Natural killer cell (primary cell): ENCODE measurements at regions not wholly inside any gene's neighbourhood (a gene's known extent, or its start where the extent isn't known, plus 50 kb on each side); places are given as distances from the start of the nearest gene placed in this dataset.

Experiments
- ATAC-seq, 3 donors: fragments of 150-1000 bp in 2 of 3; fragments of 200-7000 bp in 1 of 3; cut with Tn5 transposase; 1 replicate in 1 of 3; 2 replicates in 2 of 3; pipeline ENCODE4 v1.10.0; 2021; ENCODE audit warnings: mild to moderate bottlenecking in 2 of 3, moderate library complexity in 2 of 3
- DNase-seq, 2 donors: peaks; one replicate each; pipeline versions ENCODE4 v3.0.0 to v3.0.0-alpha.2; 2013 to 2021; ENCODE audit warnings: mixed read lengths in 1 of 2
- H3K27ac ChIP-seq: one replicate; pipeline ENCODE4 v1.5.1; 2013; ENCODE audit warnings: mild to moderate bottlenecking, low read length
- H3K27me3 ChIP-seq: one replicate; pipeline ENCODE4 v1.6.1; 2013; ENCODE audit warnings: low read length; ENCODE audit not compliant: control insufficient read depth, insufficient read depth
- H3K36me3 ChIP-seq: one replicate; pipeline ENCODE4 v1.6.1; 2013; ENCODE audit warnings: low read length; ENCODE audit not compliant: control insufficient read depth, insufficient read depth
- H3K4me1 ChIP-seq: one replicate; pipeline ENCODE4 v1.6.1; 2013; ENCODE audit warnings: low read length; ENCODE audit not compliant: control insufficient read depth, insufficient read depth
- H3K4me3 ChIP-seq: one replicate; pipeline ENCODE4 v1.5.1; 2013; ENCODE audit warnings: low read length
- H3K9me3 ChIP-seq: one replicate; pipeline ENCODE4 v1.6.1; 2013; ENCODE audit warnings: low read length; ENCODE audit not compliant: control insufficient read depth, insufficient read depth
- H3K27ac Mint-ChIP-seq, 2 donors: one replicate each; pipeline ENCODE4 v1.8.0; 2022; ENCODE audit warnings: mild to moderate bottlenecking in 2 of 2, mixed read lengths in 2 of 2, moderate library complexity in 1 of 2
- H3K27me3 Mint-ChIP-seq, 2 donors: one replicate each; pipeline ENCODE4 v1.8.0; 2022; ENCODE audit warnings: low read depth in 2 of 2, mixed read lengths in 2 of 2
- H3K36me3 Mint-ChIP-seq: one replicate; pipeline ENCODE4 v1.8.0; 2022; ENCODE audit warnings: mixed read lengths
- H3K4me1 Mint-ChIP-seq, 2 donors: one replicate each; pipeline ENCODE4 v1.8.0; 2022; ENCODE audit warnings: mixed read lengths in 2 of 2
- H3K4me3 Mint-ChIP-seq: one replicate; pipeline ENCODE4 v1.8.0; 2022; ENCODE audit warnings: mild to moderate bottlenecking, moderate library complexity, mixed read lengths
- H3K9me3 Mint-ChIP-seq, 2 donors: one replicate each; pipeline ENCODE4 v1.8.0; 2022; ENCODE audit warnings: mixed read lengths in 2 of 2
- WGBS: methylation state at CpG from one replicate; pipeline ENCODE4 v1.1.7; 2013; ENCODE audit warnings: missing lambda C conversion rate; ENCODE audit not compliant: insufficient coverage; 5-methylcytosine and 5-hydroxymethylcytosine counted together
- intact Hi-C: fragments of 100-400 bp; cut with micrococcal nuclease; formaldehyde crosslinking; loops from one replicate; pipeline ENCODE4 v1.14.2; 2022
- TF ChIP-seq, protein P1 (sequence below): fragments of 200-600 bp; IDR thresholded peaks from one replicate; pipeline ENCODE4 v1.8.0; 2022; ENCODE audit warnings: antibody characterized with exemption

DNA sequence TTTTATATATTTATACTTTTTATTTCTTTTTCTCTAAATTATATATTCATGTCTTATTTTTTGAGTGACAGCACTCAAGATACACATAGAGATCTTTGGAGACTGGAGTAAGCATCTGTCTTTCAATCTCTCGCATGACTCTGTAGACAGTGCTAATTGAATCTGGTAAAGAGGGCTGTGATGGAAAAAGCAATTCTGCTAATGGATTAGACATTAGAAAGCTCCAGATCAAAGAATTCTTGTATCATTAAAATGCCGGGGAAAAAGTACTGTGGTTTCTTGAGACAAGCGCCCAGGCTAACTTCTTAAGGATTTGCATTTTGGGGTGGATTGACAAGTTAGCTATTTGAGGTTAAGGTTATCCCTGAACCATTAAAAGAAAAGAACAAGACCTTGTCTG is 383.1 kb upstream of the TNP1 start:
- no peak overlapping the region for H3K4me3 ChIP-seq
- intact Hi-C loops, result no loop called here
- Mint-ChIP-seq H3K4me3 (no peak overlapping the region), H3K36me3 (no peaks in the 10 kb centered on the region), H3K27me3 (peaks cover 3 to 19% of the 10 kb centered on the region in 2 donors), H3K9me3 (no peaks in the 10 kb centered on the region), H3K4me1 (no peaks in the 10 kb centered on the region), H3K27ac (no peak overlapping the region)
- TF ChIP-seq, protein P1, sequence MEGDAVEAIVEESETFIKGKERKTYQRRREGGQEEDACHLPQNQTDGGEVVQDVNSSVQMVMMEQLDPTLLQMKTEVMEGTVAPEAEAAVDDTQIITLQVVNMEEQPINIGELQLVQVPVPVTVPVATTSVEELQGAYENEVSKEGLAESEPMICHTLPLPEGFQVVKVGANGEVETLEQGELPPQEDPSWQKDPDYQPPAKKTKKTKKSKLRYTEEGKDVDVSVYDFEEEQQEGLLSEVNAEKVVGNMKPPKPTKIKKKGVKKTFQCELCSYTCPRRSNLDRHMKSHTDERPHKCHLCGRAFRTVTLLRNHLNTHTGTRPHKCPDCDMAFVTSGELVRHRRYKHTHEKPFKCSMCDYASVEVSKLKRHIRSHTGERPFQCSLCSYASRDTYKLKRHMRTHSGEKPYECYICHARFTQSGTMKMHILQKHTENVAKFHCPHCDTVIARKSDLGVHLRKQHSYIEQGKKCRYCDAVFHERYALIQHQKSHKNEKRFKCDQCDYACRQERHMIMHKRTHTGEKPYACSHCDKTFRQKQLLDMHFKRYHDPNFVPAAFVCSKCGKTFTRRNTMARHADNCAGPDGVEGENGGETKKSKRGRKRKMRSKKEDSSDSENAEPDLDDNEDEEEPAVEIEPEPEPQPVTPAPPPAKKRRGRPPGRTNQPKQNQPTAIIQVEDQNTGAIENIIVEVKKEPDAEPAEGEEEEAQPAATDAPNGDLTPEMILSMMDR, result no peak
- ATAC-seq, result no peak
- H3K27me3 ChIP-seq, result no peaks in the 10 kb centered on the region
- H3K27ac ChIP-seq, result no peak overlapping the region
- WGBS, result 91% methylated on average over 3 of the region's 3 CpGs
- no peaks in the 10 kb centered on the region for H3K4me1 ChIP-seq
- no peaks in the 10 kb centered on the region for H3K36me3 ChIP-seq
- no peaks in the 10 kb centered on the region for H3K9me3 ChIP-seq
- DNase-seq, result no peak

DNA sequence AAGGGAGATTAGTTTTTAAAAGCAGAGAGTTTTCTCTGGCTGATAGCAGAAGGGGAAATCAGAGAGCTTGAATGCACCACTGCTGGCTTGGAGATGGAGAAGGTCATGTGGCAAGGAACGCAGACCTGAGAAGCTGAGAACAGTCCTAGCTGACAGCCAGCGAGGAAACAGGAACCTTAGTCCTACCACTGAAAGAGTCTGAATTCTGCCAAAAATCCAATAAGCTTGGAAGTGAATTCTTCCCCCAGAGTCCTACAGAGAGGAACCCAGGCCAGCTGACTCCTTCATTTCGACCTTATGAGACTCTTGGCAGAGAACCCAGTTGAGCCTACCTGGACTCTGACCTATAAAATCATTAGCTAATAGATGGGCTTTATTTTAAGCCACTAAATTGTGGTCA is 371.9 kb upstream of the TNP1 start:
- Mint-ChIP-seq H3K27me3 (peaks cover 17 to 41% of the 10 kb centered on the region in 2 donors), H3K27ac (no peak overlapping the region)

DNA sequence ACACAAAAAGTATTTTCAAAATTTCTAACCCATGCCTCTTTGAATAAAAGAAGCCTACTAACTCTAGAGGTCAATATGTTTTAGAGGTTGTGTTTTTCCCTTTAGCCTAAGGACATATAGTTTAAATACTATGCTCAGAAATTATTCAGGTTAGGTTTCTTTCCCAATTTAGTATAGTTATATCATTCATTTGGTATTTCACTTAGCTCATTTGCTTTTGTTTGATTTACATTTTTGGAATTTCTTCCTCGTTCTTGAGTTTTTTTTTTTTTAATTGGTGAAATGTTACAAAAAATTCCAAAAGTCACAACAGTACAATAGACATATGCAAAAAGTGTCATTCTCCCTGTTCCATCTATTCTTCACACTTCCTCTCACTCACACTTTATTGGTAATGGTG is 371.3 kb upstream of the TNP1 start:
- no peak overlapping the region for H3K4me3 Mint-ChIP-seq
- Histone ChIP-seq H3K27me3 (no peaks in the 10 kb centered on the region), H3K4me1 (no peaks in the 10 kb centered on the region), H3K27ac (no peak overlapping the region), H3K4me3 (no peak overlapping the region), H3K9me3 (no peaks in the 10 kb centered on the region), H3K36me3 (no peaks in the 10 kb centered on the region)
- H3K9me3 Mint-ChIP-seq, result peaks cover 0 to under 1% of the 10 kb centered on the region in 2 donors
- ATAC-seq (no peak), DNase-seq (no peak)
- intact Hi-C loops, result no loop called here
- WGBS, result no CpG with 5 or more reads among the region's 1 CpG
- no peaks in the 10 kb centered on the region for H3K4me1 Mint-ChIP-seq
- H3K27me3 Mint-ChIP-seq, result peaks cover 13 to 36% of the 10 kb centered on the region in 2 donors
- H3K27ac Mint-ChIP-seq, result no peak overlapping the region
- TF ChIP-seq, protein P1, result no peak
- no peaks in the 10 kb centered on the region for H3K36me3 Mint-ChIP-seq

More for the DNA sequence above, 371.9 kb upstream of the TNP1 start:
- H3K9me3 ChIP-seq, result no peaks in the 10 kb centered on the region
- ATAC-seq (no peak), DNase-seq (no peak)
- Mint-ChIP-seq H3K36me3 (no peaks in the 10 kb centered on the region), H3K4me3 (no peak overlapping the region), H3K4me1 (no peaks in the 10 kb centered on the region), H3K9me3 (peaks cover 2 to 5% of the 10 kb centered on the region in 2 donors)
- no peaks in the 10 kb centered on the region for H3K27me3 ChIP-seq
- H3K27ac ChIP-seq, result no peak overlapping the region
- TF ChIP-seq, protein P1, result no peak
- H3K4me1 ChIP-seq, result no peaks in the 10 kb centered on the region
- intact Hi-C loops, result no loop called here
- 43% methylated on average over 3 of the region's 3 CpGs for WGBS
- H3K36me3 ChIP-seq, result no peaks in the 10 kb centered on the region
- no peak overlapping the region for H3K4me3 ChIP-seq

DNA sequence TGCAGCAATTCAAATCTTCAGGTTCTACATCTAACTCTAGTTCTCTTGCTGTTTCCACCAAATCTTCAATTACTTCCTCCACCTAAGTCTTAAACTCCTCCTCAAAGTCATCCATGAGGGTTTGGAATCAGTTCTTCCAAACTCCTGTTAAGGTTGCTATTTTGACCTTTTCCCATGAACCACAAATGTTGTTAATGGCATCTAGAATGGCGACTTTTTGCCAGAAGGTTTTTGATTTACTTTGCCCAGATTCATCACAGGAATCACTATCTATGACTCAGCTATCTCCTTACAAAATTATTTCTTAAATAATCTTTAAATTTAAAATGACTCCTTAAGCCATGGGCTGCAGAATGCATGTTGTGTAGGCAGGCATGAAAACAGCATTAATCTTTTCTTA is 368.9 kb upstream of the TNP1 start:
- H3K36me3 ChIP-seq, result no peaks in the 10 kb centered on the region
- intact Hi-C loops, result no loop called here
- WGBS, result 80% methylated on average over 1 of the region's 1 CpG

More for the DNA sequence above, 368.9 kb upstream of the TNP1 start:
- Mint-ChIP-seq H3K36me3 (no peaks in the 10 kb centered on the region), H3K4me1 (peaks cover 2% of the 10 kb centered on the region in 2 donors), H3K9me3 (no peaks in the 10 kb centered on the region), H3K27ac (no peak overlapping the region), H3K27me3 (peaks cover 4 to 13% of the 10 kb centered on the region in 2 donors), H3K4me3 (no peak overlapping the region)
- no peaks in the 10 kb centered on the region for H3K9me3 ChIP-seq
- no peak overlapping the region for H3K27ac ChIP-seq
- no peak for ATAC-seq
- H3K4me1 ChIP-seq, result peaks cover 2% of the 10 kb centered on the region
- no peak for DNase-seq
- TF ChIP-seq, protein P1, result no peak
- H3K27me3 ChIP-seq, result no peaks in the 10 kb centered on the region
- no peak overlapping the region for H3K4me3 ChIP-seq
